K562 (cell line): ENCODE measurements at regions not wholly inside any gene's neighbourhood (a gene's known extent, or its start where the extent isn't known, plus 50 kb on each side); places are given as distances from the start of the nearest gene placed in this dataset.

Source experiments
- ATAC-seq: fragments of 200-7000 bp; cut with Tn5 transposase; 3 replicates; pipeline ENCODE4 v1.9.1; 2020; ENCODE audit warnings: moderate library complexity
- BruUV-seq: library from RNA; stranded (reverse); fragments of 400-500 nt; replicated peaks from 2 replicates; lab custom pipeline; 2021; lab: Mats Ljungman, UMichigan
- CTCF ChIA-PET: fragments of 300-600 bp; formaldehyde crosslinking; extraction: SDS; loops from one replicate; lab custom pipeline; 2021; ENCODE audit warnings: low intra/inter-chr PET ratio; lab: Yijun Ruan, JAX
- POLR2A ChIA-PET: fragments of 300-600, 350-650 bp; sonication (Branson Sonifier 250); formaldehyde crosslinking; extraction: SDS; loops from one replicate; lab custom pipeline; 2021; ENCODE audit warnings: antibody characterized with exemption, inconsistent platforms; lab: Yijun Ruan, JAX
- DNase-seq, 4 experiments: peaks; one replicate each; pipeline versions ENCODE4 v3.0.0 to v3.0.0-alpha.2; 2011 to 2018; ENCODE audit warnings: low spot score in 3 of 4, mixed read lengths in 3 of 4; ENCODE audit errors: extremely low read depth in 1 of 4
- FAIRE-seq: peaks from 2 replicates; lab custom pipeline; 2011; peaks lifted over from hg19 to GRCh38; lab: Jason Lieb, UNC
- H2AFZ ChIP-seq: 2 replicates; pipeline ENCODE4 v1.6.0; 2011; ENCODE audit warnings: low read depth, low read length, control low read depth, inconsistent platforms
- H3K27ac ChIP-seq: fragments of 200-600 bp; 3 replicates; pipeline ENCODE4 v1.8.0; 2011; ENCODE audit warnings: low read depth, mild to moderate bottlenecking, control low read depth, inconsistent platforms, low read length, moderate library complexity, mixed read lengths; ENCODE audit errors: extremely low read depth
- H3K27me3 ChIP-seq, 2 experiments: fragments of 300-600 bp in 1 of 2; 2 replicates in 1 of 2; 3 replicates in 1 of 2; pipeline versions ENCODE4 v1.6.0 to v1.8.0; 2011; ENCODE audit warnings: inconsistent platforms in 2 of 2, low read length in 2 of 2, mild to moderate bottlenecking in 1 of 2, mixed read lengths in 1 of 2, moderate library complexity in 1 of 2; ENCODE audit not compliant: control insufficient read depth in 2 of 2, insufficient read depth in 2 of 2
- H3K36me3 ChIP-seq: fragments of 300-600 bp; 3 replicates; pipeline ENCODE4 v1.8.0; 2011; ENCODE audit warnings: mild to moderate bottlenecking, low read length, inconsistent platforms; ENCODE audit not compliant: control insufficient read depth, insufficient read depth
- H3K4me1 ChIP-seq, 2 experiments: fragments of 200-600 bp in 1 of 2; replicated peaks in 1 of 2; 2 replicates in 1 of 2; 3 replicates in 1 of 2; pipeline versions ENCODE4 v1.5.1 to v1.8.0; 2011; ENCODE audit warnings: inconsistent platforms in 2 of 2, low read length in 2 of 2, mild to moderate bottlenecking in 1 of 2, mixed read lengths in 1 of 2, moderate library complexity in 1 of 2; ENCODE audit not compliant: control insufficient read depth in 2 of 2, insufficient read depth in 2 of 2
- H3K4me2 ChIP-seq: 2 replicates; pipeline ENCODE4 v1.6.1; 2011; ENCODE audit warnings: low read length, control low read depth, inconsistent platforms, mixed read lengths; ENCODE audit not compliant: insufficient read depth
- H3K4me3 ChIP-seq: fragments of 200-600 bp; sonication (generic), shearing (Covaris generic); 2 replicates; pipeline ENCODE4 v1.5.1; 2016; ENCODE audit warnings: control low read depth, inconsistent platforms
- H3K79me2 ChIP-seq: fragments of 200-600 bp; 3 replicates; pipeline ENCODE4 v1.8.0; 2011; ENCODE audit warnings: low read length, inconsistent platforms; ENCODE audit not compliant: control insufficient read depth, insufficient read depth
- H3K9ac ChIP-seq, 2 experiments: 2 replicates each; pipeline versions ENCODE4 v1.6.0 to v1.6.1; 2011; ENCODE audit warnings: low read depth in 2 of 2, low read length in 2 of 2, control low read depth in 1 of 2, inconsistent platforms in 1 of 2, mild to moderate bottlenecking in 1 of 2, mixed read lengths in 1 of 2; ENCODE audit not compliant: insufficient read depth in 1 of 2
- H3K9me1 ChIP-seq: one replicate; pipeline ENCODE4 v1.6.0; 2011; ENCODE audit warnings: inconsistent platforms, mild to moderate bottlenecking, low read length, moderate library complexity; ENCODE audit not compliant: control insufficient read depth, insufficient read depth
- H3K9me3 ChIP-seq: replicated peaks from 2 replicates; pipeline ENCODE4 v1.5.1; 2011; ENCODE audit warnings: low read depth, low read length, inconsistent platforms; ENCODE audit not compliant: control insufficient read depth, insufficient read depth
- H4K20me1 ChIP-seq: replicated peaks from 2 replicates; pipeline ENCODE4 v1.6.1; 2011; ENCODE audit warnings: low read length, inconsistent platforms, mixed read lengths; ENCODE audit not compliant: control insufficient read depth, insufficient read depth
- ATF3 ChIP-seq, 2 experiments: fragments of 450-650 bp in 1 of 2; sonication (generic) in 1 of 2; formaldehyde crosslinking in 1 of 2; IDR thresholded peaks in 1 of 2; conservative IDR thresholded peaks in 1 of 2; 2 replicates each; pipeline versions ENCODE4 v1.6.1 to v1.8.1; 2016 to 2023; ENCODE audit warnings: mild to moderate bottlenecking in 2 of 2, moderate library complexity in 2 of 2, inconsistent platforms in 1 of 2, missing genetic modification reagents in 1 of 2
- NR2C1 ChIP-seq, 2 experiments: fragments of 450-650 bp; IDR thresholded peaks; 2 replicates each; pipeline ENCODE4 v1.6.1; 2017; ENCODE audit warnings: mild to moderate bottlenecking in 2 of 2, antibody characterized with exemption in 1 of 2, inconsistent platforms in 1 of 2, missing compliant biosample characterization in 1 of 2, missing genetic modification characterization in 1 of 2
- ZNF24 ChIP-seq: fragments of 450-650 bp; IDR thresholded peaks from 2 replicates; pipeline ENCODE4 v1.6.1; 2016
- ZNF407 ChIP-seq: fragments of 450-650 bp; IDR thresholded peaks from 2 replicates; pipeline ENCODE4 v1.6.1; 2016; ENCODE audit warnings: low read depth
- ZNF696 ChIP-seq: fragments of 250-450 bp; sonication (Bioruptor Pico); conservative IDR thresholded peaks from 2 replicates; pipeline ENCODE4 v1.4.0; 2020; ENCODE audit warnings: mild to moderate bottlenecking, moderate library complexity
- WGBS: fragments of 100-300 bp; shearing (Covaris generic); methylation state at CpG from one replicate; pipeline ENCODE4 v1.1.6; 2016; ENCODE audit warnings: low coverage, mixed read lengths; ENCODE audit not compliant: insufficient coverage; ENCODE audit errors: missing lambda C conversion rate; 5-methylcytosine and 5-hydroxymethylcytosine counted together
- in situ Hi-C: fragments of 300-500 bp; cut with MboI; formaldehyde crosslinking; loops from 4 replicates; pipeline ENCODE4 v1.15.0; 2018; ENCODE audit warnings: inconsistent platforms, mixed read lengths
- intact Hi-C: fragments of 100-400 bp; cut with micrococcal nuclease; formaldehyde crosslinking; loops from 2 replicates; pipeline ENCODE4 v1.14.2; 2022

- Histone ChIP-seq H3K36me3 (no peaks in the 10 kb centered on the region), H4K20me1 (no peaks in the 10 kb centered on the region; the same call in none of the 2 replicates), H3K4me1 (peaks cover 0 to 5% of the 10 kb centered on the region in 2 experiments; a peak in 1 of 5 replicates), H3K4me2 (no peak overlapping the region), H3K9me1 (no peaks in the 10 kb centered on the region), H3K27ac (no peak overlapping the region), H3K79me2 (no peaks in the 10 kb centered on the region)
- in situ Hi-C loops = no loop called here
- no TSS peak for BruUV-seq
- intact Hi-C loops = no loop called here
- POLR2A ChIA-PET = no interaction called here
- ATAC-seq = peak; percentile 64
- 18% methylated on average over 34 of the region's 37 CpGs for WGBS
- TF ChIP-seq ZNF696 (CRISPR knock-in tag) (no peak), NR2C1 (IDR thresholded peaks at IDR 0.05) (no peak), NR2C1 (tag; IDR thresholded peaks at IDR 0.05) (no peak), ZNF24 (peak; percentile 93), ATF3 (IDR thresholded peaks at IDR 0.05) (0 out of 2 replicates have a peak, but pooled peaks have one; percentile 13), ATF3 (CRISPR knock-in tag; conservative IDR thresholded peaks at IDR 0.05) (no peak), ZNF407 (no peak)
- TF ChIP-seq, all 486 proteins: peak for 2
- Histone ChIP-seq H3K4me3 (no peak overlapping the region), H2AFZ (no peak overlapping the region), H3K9ac (no peak overlapping the region), H3K9me3 (no peaks in the 10 kb centered on the region), H3K27me3 (peaks cover 15 to 35% of the 10 kb centered on the region in 2 experiments; a peak in 4 of 5 replicates)
- DNase-seq (no peak), FAIRE-seq (peak; percentile 29)
- CTCF ChIA-PET = no interaction called here
Observed at GRCh38 chr16:87012954-87013938, 303.9 kb downstream of the C16orf95 start.
